ENCODE measurements at regions not wholly inside any gene's neighbourhood (a gene's known extent, or its start where the extent isn't known, plus 50 kb on each side); places are given as distances from the start of the nearest gene placed in this dataset.
"Not testable (repeated sequence)": the region's sequence is repeated elsewhere in the genome, so short reads cannot be mapped to it uniquely, and the experiment has no call there.

DNA sequence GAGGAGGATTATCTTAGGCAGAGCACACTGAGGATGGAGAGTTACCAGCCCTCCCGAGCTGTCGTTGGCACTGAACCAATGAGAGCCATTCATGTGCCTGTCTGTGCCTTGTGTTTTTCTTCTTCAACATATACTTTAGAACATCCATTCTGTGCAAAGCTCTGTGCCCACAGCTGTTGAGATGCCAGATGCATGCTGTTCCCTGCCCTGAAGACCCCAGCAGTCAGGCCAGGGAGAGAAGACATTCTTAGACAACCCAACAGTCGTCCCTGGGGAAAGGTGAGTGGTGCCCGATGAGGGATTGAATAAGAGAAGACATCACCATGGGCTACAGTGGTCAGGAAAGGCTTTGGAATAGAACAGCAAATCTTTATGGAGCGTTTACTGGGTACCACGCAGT, 114.1 kb downstream of the NRN1 start:
- H3K36me3 ChIP-seq = no peaks in the 10 kb centered on the region
- no peaks in the 10 kb centered on the region for H3K9me3 ChIP-seq
- TF ChIP-seq, protein P1, sequence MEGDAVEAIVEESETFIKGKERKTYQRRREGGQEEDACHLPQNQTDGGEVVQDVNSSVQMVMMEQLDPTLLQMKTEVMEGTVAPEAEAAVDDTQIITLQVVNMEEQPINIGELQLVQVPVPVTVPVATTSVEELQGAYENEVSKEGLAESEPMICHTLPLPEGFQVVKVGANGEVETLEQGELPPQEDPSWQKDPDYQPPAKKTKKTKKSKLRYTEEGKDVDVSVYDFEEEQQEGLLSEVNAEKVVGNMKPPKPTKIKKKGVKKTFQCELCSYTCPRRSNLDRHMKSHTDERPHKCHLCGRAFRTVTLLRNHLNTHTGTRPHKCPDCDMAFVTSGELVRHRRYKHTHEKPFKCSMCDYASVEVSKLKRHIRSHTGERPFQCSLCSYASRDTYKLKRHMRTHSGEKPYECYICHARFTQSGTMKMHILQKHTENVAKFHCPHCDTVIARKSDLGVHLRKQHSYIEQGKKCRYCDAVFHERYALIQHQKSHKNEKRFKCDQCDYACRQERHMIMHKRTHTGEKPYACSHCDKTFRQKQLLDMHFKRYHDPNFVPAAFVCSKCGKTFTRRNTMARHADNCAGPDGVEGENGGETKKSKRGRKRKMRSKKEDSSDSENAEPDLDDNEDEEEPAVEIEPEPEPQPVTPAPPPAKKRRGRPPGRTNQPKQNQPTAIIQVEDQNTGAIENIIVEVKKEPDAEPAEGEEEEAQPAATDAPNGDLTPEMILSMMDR (IDR thresholded peaks at IDR 0.05) = no peak
- no peak for TF ChIP-seq EP300 (IDR thresholded peaks at IDR 0.05)
- TF ChIP-seq POLR2A (IDR thresholded peaks at IDR 0.05) = no peak
- no peaks in the 10 kb centered on the region for H3K27me3 ChIP-seq
- H3K27ac ChIP-seq = no peak overlapping the region
- H3K4me1 ChIP-seq (ENCODE audit: insufficient read depth) = no peaks in the 10 kb centered on the region
- intact Hi-C loops (cut with DNase I) = no loop called here
- WGBS, 3 donors = 88 to 95% (median 89%) methylated on average over 6 of the region's 6 CpGs
- H3K4me3 ChIP-seq = no peak overlapping the region
- no peak for DNase-seq

DNA sequence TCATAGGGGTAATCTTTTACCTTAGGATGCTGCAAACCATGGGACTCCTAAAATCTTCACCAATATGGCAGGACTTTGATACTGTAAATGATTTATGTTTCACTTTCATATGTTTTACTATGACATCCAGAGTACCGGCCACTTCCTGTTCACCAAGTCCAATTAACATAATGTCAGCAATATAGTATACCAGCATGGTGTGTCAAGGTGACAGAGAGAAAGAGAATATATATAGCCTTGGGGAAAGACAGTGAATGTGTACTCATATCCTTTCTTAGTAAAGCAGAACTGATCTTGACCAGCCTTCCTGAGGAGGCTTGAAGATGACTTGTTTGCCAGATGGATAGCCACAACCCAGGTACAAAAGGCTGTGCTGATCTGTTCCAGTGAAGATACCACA, 127.9 kb downstream of the NRN1 start:
- 78 to 88% (median 83%) methylated on average over 1 of the region's 1 CpG for WGBS, 3 donors
- Histone ChIP-seq H3K27me3 (no peaks in the 10 kb centered on the region), H3K4me3 (no peak overlapping the region), H3K27ac (no peak overlapping the region), H3K9me3 (no peaks in the 10 kb centered on the region), H3K36me3 (no peaks in the 10 kb centered on the region), H3K4me1 (ENCODE audit: insufficient read depth) (no peaks in the 10 kb centered on the region)
- DNase-seq = no peak
- intact Hi-C loops (cut with DNase I) = no loop called here
- TF ChIP-seq EP300 (IDR thresholded peaks at IDR 0.05) (no peak), POLR2A (IDR thresholded peaks at IDR 0.05) (no peak)
- TF ChIP-seq, protein P1 (IDR thresholded peaks at IDR 0.05) = no peak

DNA sequence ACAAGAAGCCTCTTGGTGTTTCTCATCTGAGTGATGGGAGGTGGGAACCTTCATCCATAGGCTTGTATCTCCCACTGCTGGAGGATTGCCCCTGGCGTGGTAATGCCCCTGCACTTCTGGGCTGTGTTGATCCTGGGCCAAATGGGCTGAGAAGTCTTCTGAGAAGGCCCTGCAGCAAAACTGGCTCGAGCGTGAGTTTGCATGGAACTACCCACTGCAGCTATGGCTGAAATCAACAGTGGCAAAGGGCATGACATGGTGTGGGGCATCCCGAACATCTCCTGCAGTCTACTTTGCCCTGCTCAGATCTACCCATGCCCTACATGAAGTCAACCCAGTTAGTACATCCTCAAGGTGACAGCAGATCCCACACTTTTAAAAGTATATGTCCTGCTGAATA, 130.6 kb downstream of the NRN1 start:
- intact Hi-C loops (cut with DNase I) = no loop called here
- no peak for TF ChIP-seq EP300 (IDR thresholded peaks at IDR 0.05)
- TF ChIP-seq, protein P1 (IDR thresholded peaks at IDR 0.05) = no peak
- TF ChIP-seq POLR2A (IDR thresholded peaks at IDR 0.05) = no peak
- Histone ChIP-seq H3K4me1 (ENCODE audit: insufficient read depth) (no peaks in the 10 kb centered on the region), H3K27ac (no peak overlapping the region), H3K9me3 (no peaks in the 10 kb centered on the region), H3K4me3 (no peak overlapping the region), H3K36me3 (no peaks in the 10 kb centered on the region), H3K27me3 (no peaks in the 10 kb centered on the region)
- DNase-seq = no peak
- WGBS, 3 donors = 77 to 90% (median 80%) methylated on average over 4 of the region's 4 CpGs

DNA sequence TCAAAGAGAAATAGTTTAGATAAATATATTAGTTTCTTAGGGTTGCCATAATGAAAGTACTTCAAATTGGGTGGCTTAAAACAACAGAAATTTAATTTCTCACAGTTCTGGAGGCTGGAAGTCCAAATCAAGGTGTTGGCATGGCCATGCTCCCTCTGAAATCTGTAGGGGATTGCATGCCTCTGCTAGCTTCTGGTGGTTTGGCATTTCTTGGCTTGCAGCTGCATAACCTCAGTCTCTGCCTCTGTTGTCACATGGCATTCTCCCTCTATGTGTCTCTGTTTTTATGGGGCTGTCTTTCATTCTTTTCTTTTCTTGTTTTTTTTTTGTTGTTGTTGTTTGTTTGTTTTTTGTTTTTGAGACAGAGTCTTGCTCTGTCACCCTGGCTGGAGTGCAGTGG, 132.7 kb downstream of the NRN1 start:
- H3K9me3 ChIP-seq; H3K27ac ChIP-seq; H3K27me3 ChIP-seq; H3K4me1 ChIP-seq (ENCODE audit: insufficient read depth); intact Hi-C loops (cut with DNase I); H3K36me3 ChIP-seq; DNase-seq; H3K4me3 ChIP-seq: not testable (repeated sequence)

DNA sequence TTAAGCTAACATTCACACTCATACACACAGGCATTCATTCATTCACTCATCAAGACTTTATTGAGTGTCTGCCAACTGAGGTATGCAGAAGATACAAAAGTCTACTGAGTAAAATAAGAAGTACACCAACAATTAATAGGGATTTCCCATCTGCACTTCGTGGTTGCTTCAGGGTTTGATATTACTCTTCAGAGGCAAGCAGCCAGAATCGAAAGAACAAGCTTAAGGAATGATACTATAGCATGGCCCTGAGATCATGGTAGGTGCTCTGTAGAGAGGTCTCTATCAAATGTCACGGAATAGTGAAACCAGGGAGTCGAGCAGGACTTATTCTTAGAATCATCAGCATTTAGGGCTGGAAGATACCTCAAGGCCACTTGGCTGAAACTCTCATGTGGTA, 135.4 kb downstream of the NRN1 start:
- TF ChIP-seq EP300 (IDR thresholded peaks at IDR 0.05) = no peak
- no peak for TF ChIP-seq POLR2A (IDR thresholded peaks at IDR 0.05)
- TF ChIP-seq, protein P1 (IDR thresholded peaks at IDR 0.05) = no peak
- H3K4me1 ChIP-seq (ENCODE audit: insufficient read depth) = no peaks in the 10 kb centered on the region
- no peak for DNase-seq
- intact Hi-C loops (cut with DNase I) = no loop called here
- H3K9me3 ChIP-seq = no peaks in the 10 kb centered on the region
- H3K4me3 ChIP-seq = no peak overlapping the region
- H3K27ac ChIP-seq = no peak overlapping the region
- H3K27me3 ChIP-seq = no peaks in the 10 kb centered on the region
- H3K36me3 ChIP-seq = no peaks in the 10 kb centered on the region
- 76 to 81% (median 81%) methylated on average over 4 of the region's 4 CpGs for whole genome bisulfite sequencing, 3 donors

All from ovary (tissue), 7 donors.